ENCODE measurements at regions not wholly inside any gene's neighbourhood (a gene's known extent, or its start where the extent isn't known, plus 50 kb on each side); places are given as distances from the start of the nearest gene placed in this dataset.

- Histone ChIP-seq H3K36me3 (ENCODE audit: control insufficient read depth in 2 of 2, insufficient read depth in 2 of 2, low read length in 1 of 2) (no peaks in the 10 kb centered on the region), H3K4me2 (ENCODE audit: control insufficient read depth, insufficient read depth) (no peak overlapping the region), H2AFZ (ENCODE audit: control insufficient read depth, low read depth, low read length) (no peak overlapping the region), H3K9ac (ENCODE audit: control insufficient read depth, insufficient read depth, low read length) (no peak overlapping the region), H4K20me1 (ENCODE audit: control insufficient read depth, insufficient read depth) (no peaks in the 10 kb centered on the region), H3K4me1 (ENCODE audit: control insufficient read depth, insufficient read depth, low read length) (no peaks in the 10 kb centered on the region), H3K27me3 (replicated peaks in 1 of 2; ENCODE audit: control insufficient read depth in 2 of 2, insufficient read depth in 2 of 2, low read length in 1 of 2) (no peaks in the 10 kb centered on the region), H3K27ac (ENCODE audit: control insufficient read depth, insufficient read depth) (no peak overlapping the region), H3K4me3 (no peak overlapping the region), H3K79me2 (ENCODE audit: control insufficient read depth, insufficient read depth, low read length) (no peaks in the 10 kb centered on the region), H3K9me3 (replicated peaks; ENCODE audit: control insufficient read depth, insufficient read depth, low read length) (no peaks in the 10 kb centered on the region)
- no TSS peak for BruUV-seq (replicated peaks)
- DNase-seq (ENCODE audit: low read depth, low spot score), result no peak
- ATAC-seq, result no peak
- ChIA-PET SMC1A (ENCODE audit: uncharacterized antibody, unreplicated experiment) (interaction anchor here (0.6 kb wide), 1 partner anchor 547 kb away, joined by 3 read pairs; no protein-coding TSS in a partner anchor), CTCF (no interaction called here), POLR2A (no interaction called here), RAD21 (ENCODE audit: unreplicated experiment) (no interaction called here)
- intact Hi-C loops (cut with micrococcal nuclease; ENCODE audit: unreplicated experiment), result loop anchor here (5.0 kb wide), 1 partner anchor 45 kb away; no protein-coding TSS in a partner anchor
- 0% methylated on average over 2 of the region's 2 CpGs for WGBS (ENCODE audit: insufficient coverage, insufficient replicate concordance, low lambda C conversion rate, missing lambda C conversion rate)
- in situ Hi-C loops (cut with MboI), result no loop called here
- FAIRE-seq, result no peak
- no peak for TF ChIP-seq MTA3 (IDR thresholded peaks at IDR 0.05; ENCODE audit: borderline replicate concordance, low read length)
- TF ChIP-seq POLR2AphosphoS2 (IDR thresholded peaks at IDR 0.05; ENCODE audit: low read depth, low read length), result no peak
- no peak for TF ChIP-seq MEF2A (IDR thresholded peaks at IDR 0.05; ENCODE audit: insufficient read depth, low read depth, low read length)
- no peak for TF ChIP-seq ZBTB11 (CRISPR knock-in tag; IDR thresholded peaks at IDR 0.05)
- TF ChIP-seq EGR1 (IDR thresholded peaks at IDR 0.05; ENCODE audit: borderline replicate concordance in 1 of 2, low read depth in 2 of 2, low read length in 2 of 2), result no peak
- no peak for TF ChIP-seq NR2C2 (IDR thresholded peaks at IDR 0.05; ENCODE audit: borderline replicate concordance, control insufficient read depth, insufficient read length, low read depth)
- TF ChIP-seq IRF3 (IDR thresholded peaks at IDR 0.05), result no peak
- TF ChIP-seq EED (IDR thresholded peaks at IDR 0.05; ENCODE audit: low read depth), result no peak
- no peak for TF ChIP-seq SREBF1 (IDR thresholded peaks at IDR 0.05; ENCODE audit: low read length)
- no peak for TF ChIP-seq ZZZ3 (IDR thresholded peaks at IDR 0.05; ENCODE audit: control insufficient read depth, insufficient read length, low read depth)
- TF ChIP-seq CTCF (IDR thresholded peaks at IDR 0.05 in 2 of 3, conservative IDR thresholded peaks at IDR 0.05 in 1 of 3; ENCODE audit: control insufficient read depth in 2 of 3, extremely low read depth in 1 of 3, insufficient read depth in 1 of 3, low read depth in 3 of 3, low read length in 3 of 3), result no peak
- TF ChIP-seq NKRF (conservative IDR thresholded peaks at IDR 0.05), result no peak
- TF ChIP-seq ZNF217 (IDR thresholded peaks at IDR 0.05), result no peak
- no peak for TF ChIP-seq GABPA (IDR thresholded peaks at IDR 0.05; ENCODE audit: low read depth)
- TF ChIP-seq SIN3A (IDR thresholded peaks at IDR 0.05; ENCODE audit: low read depth, low read length), result no peak
- TF ChIP-seq IRF4 (IDR thresholded peaks at IDR 0.05; ENCODE audit: low read depth, low read length), result no peak
These were observed 203.7 kb downstream of the OTOR start for GRCh38 chr20:16951876-16952275.
